ENCODE measurements at regions not wholly inside any gene's neighbourhood (a gene's known extent, or its start where the extent isn't known, plus 50 kb on each side); places are given as distances from the start of the nearest gene placed in this dataset.

GRCh38 chr12:93157279-93157678 is 220.4 kb upstream of the NUDT4 start:
- Histone ChIP-seq H4K20me1 (replicated peaks; ENCODE audit: insufficient read depth) (no peaks in the 10 kb centered on the region), H3K36me3 (ENCODE audit: insufficient read depth) (no peaks in the 10 kb centered on the region), H3K9me2 (ENCODE audit: insufficient read depth) (no peaks in the 10 kb centered on the region), H3K79me2 (replicated peaks; ENCODE audit: insufficient read depth) (no peaks in the 10 kb centered on the region), H3K4me3 (no peak overlapping the region), H2AFZ (no peak overlapping the region), H3F3A (replicated peaks; ENCODE audit: low read depth) (no peaks in the 10 kb centered on the region), H3K4me1 (ENCODE audit: insufficient read depth) (no peaks in the 10 kb centered on the region), H3K27me3 (ENCODE audit: insufficient read depth) (no peaks in the 10 kb centered on the region), H3K27ac (ENCODE audit: low read depth) (no peak overlapping the region), H3K4me2 (no peak overlapping the region)
- ATAC-seq (no peak), DNase-seq (ENCODE audit: low spot score) (no peak)
- H3K4me3 Mint-ChIP-seq = no peak overlapping the region
- no peak overlapping the region for H3K27ac Mint-ChIP-seq
- H3K4me1 Mint-ChIP-seq = no peaks in the 10 kb centered on the region
- peaks cover 2% of the 10 kb centered on the region for H3K27me3 Mint-ChIP-seq (ENCODE audit: insufficient read depth, low read depth, poor library complexity)
- TF ChIP-seq ETS1 (IDR thresholded peaks at IDR 0.05) (no peak), POLR2AphosphoS5 (IDR thresholded peaks at IDR 0.05; ENCODE audit: low read depth) (no peak), CREB1 (CRISPR knock-in tag; IDR thresholded peaks at IDR 0.05; ENCODE audit: low read depth) (no peak), REST (IDR thresholded peaks at IDR 0.05; ENCODE audit: unreplicated experiment) (no peak), EZH2 (IDR thresholded peaks at IDR 0.05; ENCODE audit: low read depth, unreplicated experiment) (no peak), NANOG (IDR thresholded peaks at IDR 0.05; ENCODE audit: borderline replicate concordance) (no peak), ZNF114 (CRISPR knock-in tag; IDR thresholded peaks at IDR 0.05) (no peak), ZNF462 (CRISPR knock-in tag; IDR thresholded peaks at IDR 0.05) (no peak), JUNB (IDR thresholded peaks at IDR 0.05; ENCODE audit: unreplicated experiment) (no peak), ZNF331 (CRISPR knock-in tag; IDR thresholded peaks at IDR 0.05; ENCODE audit: low read depth) (no peak), CTCF (conservative IDR thresholded peaks at IDR 0.05; ENCODE audit: low read depth in 2 of 2) (no peak), EZH2phosphoT487 (IDR thresholded peaks at IDR 0.05; ENCODE audit: unreplicated experiment) (no peak), STAT1 (IDR thresholded peaks at IDR 0.05; ENCODE audit: unreplicated experiment) (no peak)
- H3K9me3 Mint-ChIP-seq = peaks cover 20% of the 10 kb centered on the region
- H3K36me3 Mint-ChIP-seq (ENCODE audit: low read depth) = peaks cover 4% of the 10 kb centered on the region; the same call in 2 of the 3 replicates
